Stimulated activated CD4-positive, alpha-beta T cell treated with anti-CD3 and anti-CD28 coated beads, Interleukin-2, amount 100 ng/mL, for 48 hours (primary cell): ENCODE measurements at regions not wholly inside any gene's neighbourhood (a gene's known extent, or its start where the extent isn't known, plus 50 kb on each side); places are given as distances from the start of the nearest gene placed in this dataset.

ENCODE experiments used
- DNase-seq, 2 donors: peaks; one replicate each; pipeline ENCODE4 v3.0.0-alpha.2; 2020

- no peak for DNase-seq
Measured at GRCh38 chr12:29066011-29066588, 83.0 kb upstream of the FAR2 start.

GRCh38 chr12:29067430-29067829, 81.6 kb upstream of the FAR2 start:
- no peak for DNase-seq

- DNase-seq, result no peak
Measured at GRCh38 chr12:29070309-29070708, 78.8 kb upstream of the FAR2 start.

- no peak for DNase-seq
Measured at GRCh38 chr12:29071099-29071498, 78.0 kb upstream of the FAR2 start.

- no peak for DNase-seq
Measured at GRCh38 chr12:29072631-29073030, 76.4 kb upstream of the FAR2 start.

- DNase-seq, result peak in 1 of 2 donors; percentile 10
Measured at GRCh38 chr12:29073631-29074239, 75.3 kb upstream of the FAR2 start.

GRCh38 chr12:29081101-29081500, 68.0 kb upstream of the FAR2 start:
- DNase-seq, result no peak

GRCh38 chr12:29082522-29082921, 66.6 kb upstream of the FAR2 start:
- no peak for DNase-seq

- no peak for DNase-seq
Measured at GRCh38 chr12:29086325-29087271, 62.5 kb upstream of the FAR2 start.

GRCh38 chr12:29088611-29089219, 60.4 kb upstream of the FAR2 start:
- no peak for DNase-seq
